Suprapubic skin (tissue), 3 donors: ENCODE measurements at regions not wholly inside any gene's neighbourhood (a gene's known extent, or its start where the extent isn't known, plus 50 kb on each side); places are given as distances from the start of the nearest gene placed in this dataset.

Experiments used
- CTCF ChIP-seq, 2 donors: fragments of 200-600 bp in 1 of 2; fragments of 450-650 bp in 1 of 2; sonication (generic) in 1 of 2; IDR thresholded peaks; one replicate each; pipeline ENCODE4 v1.5.1; 2016 to 2019; ENCODE audit warnings: antibody characterized with exemption in 2 of 2, mild to moderate bottlenecking in 1 of 2, moderate library complexity in 1 of 2
- POLR2A ChIP-seq, 2 donors: fragments of 450-650 bp; IDR thresholded peaks; one replicate each; pipeline ENCODE4 v1.6.1; 2017; ENCODE audit warnings: antibody characterized with exemption in 2 of 2, mild to moderate bottlenecking in 2 of 2, moderate library complexity in 2 of 2

DNA sequence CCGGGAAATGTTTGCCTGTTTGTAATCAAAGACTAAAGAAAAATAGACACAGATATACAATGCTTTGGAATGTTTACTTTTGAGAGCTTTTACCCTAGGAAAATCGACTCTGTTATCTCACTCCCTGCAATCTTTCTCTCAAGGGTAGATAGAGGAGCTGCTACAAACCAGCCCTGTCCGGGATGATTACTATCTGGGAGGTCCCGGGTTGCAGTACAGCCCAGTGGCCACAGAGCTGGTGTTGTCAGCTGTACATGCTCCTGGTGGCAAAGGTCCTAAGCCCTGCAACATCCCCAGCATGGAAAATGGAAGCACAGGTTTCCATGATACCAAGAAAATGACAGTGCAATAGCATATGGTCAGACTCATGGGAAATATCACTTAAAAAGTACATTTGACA lies 570.5 kb upstream of the SOX11 start:
- TF ChIP-seq POLR2A (IDR thresholded peaks at IDR 0.05), result no peak
- TF ChIP-seq CTCF (IDR thresholded peaks at IDR 0.05), result no peak
